NCI-H1930 (cell line): ENCODE measurements at regions not wholly inside any gene's neighbourhood (a gene's known extent, or its start where the extent isn't known, plus 50 kb on each side); places are given as distances from the start of the nearest gene placed in this dataset.
"Not testable (repeated sequence)": the region's sequence is repeated elsewhere in the genome, so short reads cannot be mapped to it uniquely, and the experiment has no call there.

Experiments
- DNase-seq, 2 experiments: peaks; one replicate each; lab custom pipeline; 2025; lab: John Stamatoyannopoulos, UW

GRCh38 chr7:9210114-9210513, 776.7 kb downstream of the NXPH1 start:
- no peak for DNase-seq

DNA sequence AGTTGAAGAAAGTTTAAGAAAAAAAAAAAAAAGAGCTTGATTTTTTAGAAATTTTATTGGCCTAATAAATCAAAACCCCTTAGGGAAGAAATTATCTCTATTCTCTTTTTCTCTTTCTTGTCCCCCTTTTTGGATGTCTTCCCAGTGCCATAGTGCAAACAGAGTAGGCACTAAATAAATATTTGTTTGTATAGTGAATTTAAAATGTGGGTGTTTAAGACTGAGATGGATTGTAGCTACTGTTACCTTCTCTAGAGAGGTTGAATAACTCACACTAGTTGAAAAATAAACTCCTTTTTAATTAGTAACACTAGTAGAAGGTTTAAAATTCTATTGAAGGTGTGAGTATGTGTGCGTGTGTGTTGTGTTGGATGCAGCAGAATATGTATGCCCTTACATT, 783.8 kb downstream of the NXPH1 start:
- peak in 1 of 2 experiments; percentile 18 for DNase-seq

DNA sequence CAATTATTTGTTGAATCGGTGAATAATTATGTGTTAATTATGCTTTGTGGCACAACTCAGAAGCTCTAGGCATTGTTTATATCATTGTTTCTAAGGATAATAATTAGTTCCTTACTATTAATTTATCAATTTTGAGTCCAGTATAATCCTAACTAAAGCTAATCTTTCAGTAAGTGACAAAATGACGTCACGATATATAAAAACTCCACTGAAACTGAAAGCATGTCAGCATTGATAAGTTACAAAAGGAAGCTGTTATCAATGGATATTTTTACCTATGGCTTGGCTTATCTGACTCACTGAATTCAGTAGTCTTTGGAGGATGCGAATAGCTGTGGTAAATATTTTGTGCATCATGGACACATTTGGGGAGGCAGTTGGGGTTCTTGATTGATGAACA, 793.1 kb downstream of the NXPH1 start:
- DNase-seq, result no peak

GRCh38 chr7:9231630-9232121, 798.3 kb downstream of the NXPH1 start:
- peak; percentile 76 to 77 for DNase-seq

GRCh38 chr7:9240001-9240400, 806.6 kb downstream of the NXPH1 start:
- no peak for DNase-seq

DNA sequence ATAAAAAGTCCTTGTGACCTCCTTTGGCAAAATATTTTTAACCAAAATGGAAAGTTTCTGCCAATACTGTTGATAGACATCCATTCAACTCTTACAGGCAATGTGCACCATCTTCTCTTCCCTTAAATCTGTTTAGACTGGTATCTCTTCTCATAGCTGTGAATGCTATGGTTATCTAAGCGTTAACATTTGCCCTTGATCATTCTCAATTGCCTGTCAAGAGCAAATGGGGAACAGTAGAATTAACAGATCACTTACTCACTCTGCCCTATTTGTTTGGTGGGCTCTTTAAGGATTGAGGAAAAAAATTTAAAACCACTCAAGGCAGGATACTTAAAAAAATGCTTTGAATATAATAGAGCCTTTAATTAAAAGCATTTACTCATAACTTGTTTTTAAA, 808.4 kb downstream of the NXPH1 start:
- no peak for DNase-seq

DNA sequence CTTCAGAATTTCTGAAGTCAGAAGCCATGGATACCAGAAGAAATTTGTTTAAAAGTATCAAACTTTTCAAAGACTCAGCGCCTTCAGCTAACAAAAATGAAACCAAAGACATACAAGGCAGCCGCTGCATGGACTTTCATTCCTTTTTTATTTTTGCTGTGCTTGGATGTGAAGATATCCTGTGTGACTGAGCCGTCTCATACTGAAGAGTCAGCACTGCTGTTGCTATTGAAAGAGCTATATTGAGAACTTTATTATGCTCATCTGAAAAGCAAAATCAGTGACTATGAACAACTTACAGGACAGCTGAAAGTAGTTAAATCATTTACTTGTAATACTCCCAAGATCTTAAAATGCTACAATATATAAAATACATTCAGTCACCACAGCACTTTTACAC, 809.2 kb downstream of the NXPH1 start:
- no peak for DNase-seq

DNA sequence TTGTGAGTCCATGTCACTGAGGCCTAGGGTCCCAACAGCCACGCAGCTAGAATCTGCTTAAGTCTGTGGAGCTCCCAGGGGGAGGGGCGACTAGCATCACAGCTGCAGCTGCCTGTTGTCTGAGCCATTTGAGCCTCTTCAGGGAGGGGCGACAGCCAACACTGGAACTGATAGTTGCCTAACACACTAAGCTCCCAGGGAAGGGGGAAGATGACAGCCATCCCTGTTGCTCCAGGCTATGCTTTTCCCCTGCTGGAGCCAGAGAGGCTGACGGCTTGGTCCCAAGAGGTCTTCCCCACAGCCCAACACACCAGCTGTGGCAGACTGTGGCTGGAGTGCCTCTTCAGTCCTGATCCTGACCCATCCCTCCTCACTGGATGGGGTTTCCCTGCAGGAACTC, 817.5 kb downstream of the NXPH1 start:
- no peak for DNase-seq

DNA sequence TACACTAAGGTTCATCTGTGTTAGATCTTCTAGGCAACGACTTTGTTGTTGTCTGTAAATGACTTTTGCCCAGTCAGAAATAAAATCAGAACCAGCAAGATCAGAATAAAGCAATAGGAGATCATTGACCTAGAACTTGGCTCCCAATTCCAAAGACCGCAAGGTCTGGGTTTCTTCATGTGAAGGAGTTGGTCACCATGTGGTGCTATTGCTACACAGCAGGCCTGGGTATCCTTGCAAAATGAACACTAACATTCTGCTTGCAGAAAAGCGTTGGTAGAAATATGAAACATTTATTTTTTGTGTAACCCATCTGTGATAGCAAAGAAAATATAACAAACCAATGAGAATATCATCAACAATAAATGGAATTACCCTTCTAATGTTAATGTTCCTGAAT, 831.0 kb downstream of the NXPH1 start:
- DNase-seq, result no peak

DNA sequence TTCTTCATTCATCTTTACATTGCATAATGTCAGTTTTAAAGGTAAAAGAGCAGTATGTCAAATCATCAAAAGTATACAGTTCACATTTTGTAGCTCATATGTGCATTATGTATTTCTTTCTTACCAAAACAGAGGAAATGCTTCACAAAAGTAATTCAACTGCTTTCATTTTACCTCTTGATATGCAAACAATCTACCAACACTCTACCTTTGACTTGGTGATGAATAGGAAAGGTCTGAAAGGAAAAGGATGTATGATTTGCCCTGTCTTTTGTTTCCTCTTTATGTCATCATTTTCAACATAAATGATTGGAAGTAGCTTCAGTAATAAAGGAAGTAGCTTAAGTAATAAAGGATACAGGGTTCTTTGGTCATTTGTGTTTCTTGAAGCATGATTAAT, 846.7 kb downstream of the NXPH1 start:
- DNase-seq, result no peak

- no peak for DNase-seq
Measured at GRCh38 chr7:9283246-9283645, 849.8 kb downstream of the NXPH1 start.

DNA sequence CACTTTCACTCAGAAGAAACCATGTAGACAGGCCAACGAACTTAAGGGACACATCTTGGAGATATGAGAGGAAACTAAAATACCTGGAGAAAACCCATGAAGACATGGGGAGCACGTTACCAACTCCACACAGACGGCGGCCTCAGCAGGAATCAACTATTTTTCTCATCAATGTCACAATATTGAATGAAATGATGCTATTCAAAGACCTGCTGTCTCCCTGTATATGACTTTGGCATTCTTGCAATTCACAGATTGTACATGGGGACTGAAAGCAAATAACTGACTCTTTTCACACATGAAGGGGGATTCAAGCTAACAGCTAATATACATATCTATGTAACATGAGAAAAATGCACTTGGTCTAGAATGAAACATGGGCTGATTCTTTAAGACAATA, 869.0 kb downstream of the NXPH1 start:
- no peak for DNase-seq

DNA sequence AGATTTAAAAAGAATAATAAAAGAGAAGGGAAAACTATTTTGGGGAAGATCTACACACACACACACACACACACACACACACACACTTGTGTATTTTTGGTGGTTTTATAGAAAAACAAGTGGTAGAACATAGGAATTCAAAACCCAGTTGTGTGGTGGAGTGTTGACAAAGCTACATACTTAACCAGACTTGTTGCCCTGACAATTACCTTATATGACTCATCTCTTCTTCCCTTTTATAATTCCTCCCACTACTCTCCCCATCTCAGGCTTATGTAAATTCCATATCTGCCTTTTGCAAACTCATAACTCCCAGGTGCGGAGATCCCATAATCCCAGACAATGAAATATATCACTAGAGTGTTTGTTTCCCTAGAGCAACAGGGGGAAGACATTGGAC, 873.7 kb downstream of the NXPH1 start:
- DNase-seq, result no peak

GRCh38 chr7:9324513-9324912, 891.1 kb downstream of the NXPH1 start:
- no peak for DNase-seq

DNA sequence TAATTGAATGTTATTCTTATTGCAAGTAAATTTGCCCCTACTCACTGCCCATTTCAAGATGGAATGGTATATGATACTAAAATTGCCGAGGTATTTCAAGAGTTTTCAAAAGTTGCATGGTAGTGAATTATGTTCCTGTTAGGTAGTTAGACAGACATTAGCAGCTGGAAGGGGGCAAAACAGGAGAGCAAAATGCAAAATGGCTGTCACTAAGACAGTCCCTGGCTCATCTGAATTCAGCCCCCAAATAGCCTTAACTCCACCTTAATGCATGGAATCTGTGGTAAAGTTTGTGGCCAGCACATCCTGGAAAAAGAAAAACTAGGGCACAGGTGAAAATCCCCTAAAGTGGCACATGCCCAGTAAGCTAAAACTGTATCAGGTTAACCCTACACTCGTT, 894.9 kb downstream of the NXPH1 start:
- DNase-seq, result no peak

GRCh38 chr7:9349625-9350024, 916.2 kb downstream of the NXPH1 start:
- no peak for DNase-seq

DNA sequence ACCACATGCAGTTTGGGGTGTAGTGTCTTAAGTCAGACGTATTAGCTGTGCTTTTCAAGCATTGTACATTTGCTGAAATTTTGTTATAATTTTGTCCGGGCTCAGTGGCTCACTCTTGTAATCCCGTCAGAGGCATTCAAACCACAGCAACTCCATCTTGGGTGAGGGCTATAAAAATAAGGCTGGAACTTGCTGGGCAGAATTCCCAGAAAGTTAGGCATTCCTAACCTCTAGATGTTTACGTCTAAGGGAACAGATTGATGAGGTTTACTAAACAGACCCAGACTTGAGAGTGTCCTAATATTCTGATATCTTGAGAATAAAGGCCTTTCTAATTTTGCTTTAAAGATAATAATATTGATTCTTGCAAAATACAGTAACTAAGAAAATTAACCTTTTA, 957.8 kb downstream of the NXPH1 start:
- DNase-seq, result no peak

DNA sequence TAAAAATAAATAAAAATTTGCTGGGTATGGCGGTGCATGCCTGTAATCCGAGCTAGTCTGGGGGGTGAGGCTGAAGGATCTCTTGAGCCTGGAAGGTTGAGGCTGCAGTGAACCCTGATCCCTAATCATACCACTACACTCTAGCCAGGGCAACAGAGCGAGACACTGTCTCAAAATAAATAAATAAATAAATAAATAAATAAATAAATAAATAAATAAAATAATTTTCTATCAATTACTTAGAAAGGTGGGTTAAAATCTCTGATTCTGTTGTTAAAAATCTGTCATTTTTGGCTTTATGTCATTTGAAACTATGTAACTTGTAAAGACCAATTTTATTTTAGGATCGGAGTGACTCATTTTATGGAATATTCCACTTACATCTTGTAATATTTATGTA, 958.6 kb downstream of the NXPH1 start:
- DNase-seq, result no peak

DNA sequence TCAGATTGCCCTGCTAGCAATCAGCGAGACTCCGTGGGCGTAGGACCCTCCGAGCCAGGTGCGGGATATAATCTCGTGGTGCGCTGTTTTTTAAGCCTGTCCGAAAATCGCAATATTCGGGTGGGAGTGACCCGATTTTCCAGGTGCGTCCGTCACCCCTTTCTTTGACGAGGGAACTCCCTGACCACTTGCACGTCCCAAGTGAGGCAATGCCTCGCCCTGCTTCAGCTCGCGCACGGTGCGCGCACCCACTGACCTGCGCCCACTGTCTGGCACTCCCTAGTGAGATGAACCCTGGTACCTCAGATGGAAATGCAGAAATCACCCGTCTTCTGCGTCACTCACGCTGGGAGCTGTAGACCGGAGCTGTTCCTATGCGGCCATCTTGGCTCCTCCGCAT, 971.0 kb downstream of the NXPH1 start:
- DNase-seq, result not testable (repeated sequence)

DNA sequence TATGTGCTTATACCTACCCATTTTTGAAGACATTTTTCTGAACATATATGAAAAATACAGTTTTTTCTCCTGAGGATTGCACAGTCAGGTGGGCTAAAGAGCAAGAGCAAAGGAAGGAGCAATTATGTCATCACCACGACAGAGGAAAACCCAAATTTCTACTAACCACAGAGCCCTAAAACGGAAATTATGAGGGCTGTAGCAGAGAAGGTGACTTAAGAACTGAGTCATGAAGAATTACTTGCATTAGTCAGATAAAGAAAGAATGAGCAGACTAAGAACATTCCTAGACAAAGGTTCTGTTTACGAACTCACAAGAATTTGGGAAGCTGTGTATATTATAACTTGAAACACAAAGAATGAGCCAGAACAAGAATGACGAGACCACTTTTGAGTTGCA, 974.4 kb downstream of the NXPH1 start:
- DNase-seq, result no peak

DNA sequence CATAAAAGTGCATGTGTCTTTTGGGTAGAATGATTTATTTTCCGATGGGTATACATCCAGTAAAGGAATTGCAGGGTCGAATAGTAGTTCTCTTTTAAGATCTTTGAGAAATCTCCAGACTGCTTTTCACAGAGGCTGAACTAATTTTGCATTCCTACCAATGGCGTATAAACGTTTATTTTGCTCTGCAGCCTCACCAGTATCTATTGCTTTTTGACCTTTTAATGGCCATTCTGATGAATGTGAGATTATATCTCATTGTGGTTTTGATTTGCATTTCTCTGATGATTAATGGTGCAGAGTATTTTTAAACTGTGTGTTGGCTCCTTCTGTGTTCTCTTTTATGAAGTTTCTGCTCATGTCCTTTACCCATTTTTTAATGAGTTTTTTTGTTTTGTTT, 1020.1 kb downstream of the NXPH1 start:
- no peak for DNase-seq

DNA sequence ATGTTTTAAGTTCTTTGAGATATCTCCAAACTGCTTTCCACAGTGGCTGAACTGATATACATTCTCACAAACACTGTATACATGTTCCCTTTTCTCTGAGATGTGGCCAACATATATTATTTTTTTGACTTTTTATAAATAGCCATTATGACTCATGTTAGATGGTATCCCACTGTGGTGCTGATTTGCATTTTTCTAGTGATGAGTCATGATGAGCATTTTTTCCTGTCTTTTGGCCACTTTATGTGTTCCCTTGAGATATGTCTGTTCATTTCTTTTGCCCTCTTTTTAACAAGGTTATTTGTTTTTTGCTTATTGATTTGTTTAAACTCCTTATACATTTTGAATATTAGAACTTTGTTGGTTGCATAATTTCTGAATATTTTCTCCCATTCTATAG, 1055.1 kb downstream of the NXPH1 start:
- no peak for DNase-seq

DNA sequence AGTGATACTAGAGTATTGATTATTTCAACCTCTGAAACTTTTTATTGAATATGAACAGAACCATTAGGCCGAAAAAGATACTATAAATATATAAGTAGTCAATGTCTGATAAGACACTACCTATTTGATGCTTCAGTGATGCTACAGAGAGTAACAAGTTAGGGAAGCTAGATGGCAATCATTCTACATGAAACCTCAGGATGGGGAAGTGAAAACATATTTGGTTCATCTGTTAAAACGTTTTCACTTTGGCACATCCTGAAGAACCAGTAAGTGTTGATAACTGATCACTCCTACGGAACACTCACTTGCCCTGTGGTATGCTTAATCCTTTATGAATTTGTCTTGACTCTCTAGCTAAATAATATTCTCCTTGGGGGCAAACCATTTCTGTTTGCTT, 1064.9 kb downstream of the NXPH1 start:
- no peak for DNase-seq

- DNase-seq, result no peak
Measured at GRCh38 chr7:9502269-9502668, 1068.9 kb downstream of the NXPH1 start.

- no peak for DNase-seq
Measured at GRCh38 chr7:9504678-9505077, 1071.3 kb downstream of the NXPH1 start.
